ENCODE measurements at regions not wholly inside any gene's neighbourhood (a gene's known extent, or its start where the extent isn't known, plus 50 kb on each side); places are given as distances from the start of the nearest gene placed in this dataset.

DNA sequence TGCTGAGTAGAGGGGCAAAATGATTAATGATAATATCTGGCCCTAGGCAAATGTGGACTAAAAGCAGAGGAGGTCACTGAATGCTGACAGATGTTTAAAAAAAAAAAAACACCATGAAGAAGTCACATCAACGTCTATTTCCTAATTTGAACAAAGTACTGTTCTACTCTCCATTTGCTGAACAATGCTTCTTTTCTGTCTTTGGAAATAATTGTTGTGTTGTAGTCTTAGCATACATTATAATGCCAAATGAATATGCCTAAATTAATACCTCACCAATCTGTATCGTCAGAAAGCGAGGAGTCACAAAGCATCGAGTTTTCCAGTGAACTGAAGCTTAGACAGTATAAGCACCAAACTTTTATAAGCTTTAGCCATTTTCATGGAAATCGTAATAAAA lies 140.9 kb upstream of the JADE1 start:
- H3K4me3 Mint-ChIP-seq: no peak overlapping the region
- ChIA-PET POLR2A (no interaction called here), CTCF (interaction anchor here (0.5 kb wide), 1 partner anchor 9 kb away, joined by 4 read pairs; no protein-coding TSS in a partner anchor)
- ATAC-seq (no peak), DNase-seq (ENCODE audit: low spot score) (no peak)
- peaks cover 30% of the 10 kb centered on the region for H3K36me3 Mint-ChIP-seq
- H3K27ac Mint-ChIP-seq: no peak overlapping the region
- peaks cover 21% of the 10 kb centered on the region for H3K4me1 Mint-ChIP-seq
- peaks cover 35% of the 10 kb centered on the region for H3K9me3 Mint-ChIP-seq
- H3K27me3 Mint-ChIP-seq (ENCODE audit: low read depth): no peaks in the 10 kb centered on the region; the same call in 1 of the 2 replicates
- no peak for TF ChIP-seq TEAD1 (CRISPR knock-in tag; IDR thresholded peaks at IDR 0.05)
- TF ChIP-seq, protein P1, sequence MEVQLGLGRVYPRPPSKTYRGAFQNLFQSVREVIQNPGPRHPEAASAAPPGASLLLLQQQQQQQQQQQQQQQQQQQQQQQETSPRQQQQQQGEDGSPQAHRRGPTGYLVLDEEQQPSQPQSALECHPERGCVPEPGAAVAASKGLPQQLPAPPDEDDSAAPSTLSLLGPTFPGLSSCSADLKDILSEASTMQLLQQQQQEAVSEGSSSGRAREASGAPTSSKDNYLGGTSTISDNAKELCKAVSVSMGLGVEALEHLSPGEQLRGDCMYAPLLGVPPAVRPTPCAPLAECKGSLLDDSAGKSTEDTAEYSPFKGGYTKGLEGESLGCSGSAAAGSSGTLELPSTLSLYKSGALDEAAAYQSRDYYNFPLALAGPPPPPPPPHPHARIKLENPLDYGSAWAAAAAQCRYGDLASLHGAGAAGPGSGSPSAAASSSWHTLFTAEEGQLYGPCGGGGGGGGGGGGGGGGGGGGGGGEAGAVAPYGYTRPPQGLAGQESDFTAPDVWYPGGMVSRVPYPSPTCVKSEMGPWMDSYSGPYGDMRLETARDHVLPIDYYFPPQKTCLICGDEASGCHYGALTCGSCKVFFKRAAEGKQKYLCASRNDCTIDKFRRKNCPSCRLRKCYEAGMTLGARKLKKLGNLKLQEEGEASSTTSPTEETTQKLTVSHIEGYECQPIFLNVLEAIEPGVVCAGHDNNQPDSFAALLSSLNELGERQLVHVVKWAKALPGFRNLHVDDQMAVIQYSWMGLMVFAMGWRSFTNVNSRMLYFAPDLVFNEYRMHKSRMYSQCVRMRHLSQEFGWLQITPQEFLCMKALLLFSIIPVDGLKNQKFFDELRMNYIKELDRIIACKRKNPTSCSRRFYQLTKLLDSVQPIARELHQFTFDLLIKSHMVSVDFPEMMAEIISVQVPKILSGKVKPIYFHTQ (CRISPR knock-in tag; IDR thresholded peaks at IDR 0.05): no peak
- TF ChIP-seq ZNF423 (CRISPR knock-in tag; IDR thresholded peaks at IDR 0.05): no peak
- no peak for TF ChIP-seq NFATC4 (CRISPR knock-in tag; IDR thresholded peaks at IDR 0.05)
- TF ChIP-seq, protein P2, sequence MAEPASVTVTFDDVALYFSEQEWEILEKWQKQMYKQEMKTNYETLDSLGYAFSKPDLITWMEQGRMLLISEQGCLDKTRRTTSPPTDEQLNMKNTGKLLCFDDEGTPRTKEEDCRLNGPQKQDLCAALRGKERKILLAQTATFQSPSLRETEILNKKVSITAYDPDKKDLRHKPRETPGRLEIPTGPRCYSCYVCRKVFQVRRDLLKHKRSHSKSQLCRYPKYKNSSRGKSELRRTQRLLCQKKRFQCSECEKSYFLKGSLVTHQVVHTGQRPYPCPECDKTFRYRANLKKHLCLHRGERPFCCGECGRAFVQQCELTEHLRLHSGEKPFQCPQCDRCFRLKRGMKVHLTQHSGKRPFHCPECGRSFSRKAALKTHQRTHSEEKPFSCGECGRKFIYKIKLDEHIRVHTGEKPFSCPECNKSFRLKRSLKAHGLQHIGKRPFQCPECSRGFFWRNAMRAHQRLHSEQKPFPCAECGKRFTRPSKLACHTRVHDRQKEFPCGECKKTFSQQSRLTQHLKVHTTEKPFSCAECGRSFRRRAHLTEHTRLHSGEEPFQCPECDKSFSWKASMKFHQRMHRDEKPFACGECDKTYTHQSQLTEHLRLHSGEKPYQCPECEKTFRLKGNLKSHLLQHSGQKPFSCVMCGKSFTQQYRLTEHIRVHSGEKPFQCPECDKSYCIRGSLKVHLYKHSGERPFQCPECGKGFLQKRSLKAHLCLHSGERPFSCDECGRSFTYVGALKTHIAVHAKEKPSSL (CRISPR knock-in tag; conservative IDR thresholded peaks at IDR 0.05): no peak
- TF ChIP-seq, protein P3, sequence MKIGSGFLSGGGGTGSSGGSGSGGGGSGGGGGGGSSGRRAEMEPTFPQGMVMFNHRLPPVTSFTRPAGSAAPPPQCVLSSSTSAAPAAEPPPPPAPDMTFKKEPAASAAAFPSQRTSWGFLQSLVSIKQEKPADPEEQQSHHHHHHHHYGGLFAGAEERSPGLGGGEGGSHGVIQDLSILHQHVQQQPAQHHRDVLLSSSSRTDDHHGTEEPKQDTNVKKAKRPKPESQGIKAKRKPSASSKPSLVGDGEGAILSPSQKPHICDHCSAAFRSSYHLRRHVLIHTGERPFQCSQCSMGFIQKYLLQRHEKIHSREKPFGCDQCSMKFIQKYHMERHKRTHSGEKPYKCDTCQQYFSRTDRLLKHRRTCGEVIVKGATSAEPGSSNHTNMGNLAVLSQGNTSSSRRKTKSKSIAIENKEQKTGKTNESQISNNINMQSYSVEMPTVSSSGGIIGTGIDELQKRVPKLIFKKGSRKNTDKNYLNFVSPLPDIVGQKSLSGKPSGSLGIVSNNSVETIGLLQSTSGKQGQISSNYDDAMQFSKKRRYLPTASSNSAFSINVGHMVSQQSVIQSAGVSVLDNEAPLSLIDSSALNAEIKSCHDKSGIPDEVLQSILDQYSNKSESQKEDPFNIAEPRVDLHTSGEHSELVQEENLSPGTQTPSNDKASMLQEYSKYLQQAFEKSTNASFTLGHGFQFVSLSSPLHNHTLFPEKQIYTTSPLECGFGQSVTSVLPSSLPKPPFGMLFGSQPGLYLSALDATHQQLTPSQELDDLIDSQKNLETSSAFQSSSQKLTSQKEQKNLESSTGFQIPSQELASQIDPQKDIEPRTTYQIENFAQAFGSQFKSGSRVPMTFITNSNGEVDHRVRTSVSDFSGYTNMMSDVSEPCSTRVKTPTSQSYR (CRISPR knock-in tag; IDR thresholded peaks at IDR 0.05): no peak
- TF ChIP-seq RORB (CRISPR knock-in tag; IDR thresholded peaks at IDR 0.05): no peak
- no peak for TF ChIP-seq CBFB (CRISPR knock-in tag; IDR thresholded peaks at IDR 0.05; ENCODE audit: low read depth)
- TF ChIP-seq ZNF263 (CRISPR knock-in tag; IDR thresholded peaks at IDR 0.05; ENCODE audit: low read depth): no peak
- no peak for TF ChIP-seq FOXP4 (CRISPR knock-in tag; IDR thresholded peaks at IDR 0.05)
- no peak for TF ChIP-seq ZNF138 (CRISPR knock-in tag; conservative IDR thresholded peaks at IDR 0.05)

DNA sequence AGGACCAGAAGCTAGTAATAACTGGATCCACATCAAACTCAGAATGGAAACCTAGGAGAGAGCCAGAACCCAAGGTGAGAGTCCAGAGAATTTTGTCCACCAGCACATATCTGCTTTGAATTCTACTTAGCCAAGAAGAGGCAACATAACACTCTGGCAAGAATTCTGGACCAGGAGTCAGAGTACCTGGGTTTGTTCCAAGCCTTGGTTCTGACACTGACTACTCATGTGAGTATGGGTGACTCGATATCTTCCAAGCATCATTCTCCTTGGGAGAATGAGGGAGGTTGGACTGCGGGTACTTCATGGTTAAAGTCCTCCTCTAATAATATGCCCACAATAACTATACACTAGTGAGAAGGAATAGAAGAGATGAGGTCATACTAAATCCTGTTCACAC lies 144.0 kb upstream of the JADE1 start:
- Mint-ChIP-seq H3K36me3 (peaks cover 17% of the 10 kb centered on the region), H3K4me1 (peaks cover 21% of the 10 kb centered on the region), H3K27ac (no peak overlapping the region), H3K9me3 (peaks cover 24% of the 10 kb centered on the region), H3K27me3 (ENCODE audit: low read depth) (no peaks in the 10 kb centered on the region; the same call in 1 of the 2 replicates), H3K4me3 (no peak overlapping the region)
- CTCF ChIA-PET: no interaction called here
- ATAC-seq: no peak
- DNase-seq (ENCODE audit: low spot score): no peak
- POLR2A ChIA-PET: interaction anchor here (0.6 kb wide), 2 partner anchors 109 to 882 kb away, joined by 3 read pairs; no protein-coding TSS in a partner anchor
- TF ChIP-seq SOX15 (CRISPR knock-in tag; IDR thresholded peaks at IDR 0.05) (no peak), ZNF138 (CRISPR knock-in tag; conservative IDR thresholded peaks at IDR 0.05) (no peak), CREB1 (CRISPR knock-in tag; IDR thresholded peaks at IDR 0.05) (no peak), ZNF121 (CRISPR knock-in tag; IDR thresholded peaks at IDR 0.05) (no peak), ESRRA (CRISPR knock-in tag; IDR thresholded peaks at IDR 0.05; ENCODE audit: borderline replicate concordance) (no peak), NR1H2 (CRISPR knock-in tag; IDR thresholded peaks at IDR 0.05) (no peak), ZNF416 (CRISPR knock-in tag; IDR thresholded peaks at IDR 0.05) (no peak), ERG (CRISPR knock-in tag; IDR thresholded peaks at IDR 0.05) (no peak), TP53 (CRISPR knock-in tag; IDR thresholded peaks at IDR 0.05) (no peak)
- TF ChIP-seq, protein P4, sequence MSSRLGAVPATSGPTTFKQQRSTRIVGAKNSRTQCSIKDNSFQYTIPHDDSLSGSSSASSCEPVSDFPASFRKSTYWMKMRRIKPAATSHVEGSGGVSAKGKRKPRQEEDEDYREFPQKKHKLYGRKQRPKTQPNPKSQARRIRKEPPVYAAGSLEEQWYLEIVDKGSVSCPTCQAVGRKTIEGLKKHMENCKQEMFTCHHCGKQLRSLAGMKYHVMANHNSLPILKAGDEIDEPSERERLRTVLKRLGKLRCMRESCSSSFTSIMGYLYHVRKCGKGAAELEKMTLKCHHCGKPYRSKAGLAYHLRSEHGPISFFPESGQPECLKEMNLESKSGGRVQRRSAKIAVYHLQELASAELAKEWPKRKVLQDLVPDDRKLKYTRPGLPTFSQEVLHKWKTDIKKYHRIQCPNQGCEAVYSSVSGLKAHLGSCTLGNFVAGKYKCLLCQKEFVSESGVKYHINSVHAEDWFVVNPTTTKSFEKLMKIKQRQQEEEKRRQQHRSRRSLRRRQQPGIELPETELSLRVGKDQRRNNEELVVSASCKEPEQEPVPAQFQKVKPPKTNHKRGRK (CRISPR knock-in tag; IDR thresholded peaks at IDR 0.05; ENCODE audit: borderline replicate concordance): no peak
- TF ChIP-seq, protein P1 (CRISPR knock-in tag; IDR thresholded peaks at IDR 0.05): no peak
